ENCODE measurements at regions not wholly inside any gene's neighbourhood (a gene's known extent, or its start where the extent isn't known, plus 50 kb on each side); places are given as distances from the start of the nearest gene placed in this dataset.
A peak's percentile ranks its signal among the peaks of the same experiment; 100 is the strongest.

GRCh38 chr12:43113616-43114015, 438.4 kb downstream of the ADAMTS20 start (continued):
- TF ChIP-seq STAT6 (CRISPR knock-in tag; conservative IDR thresholded peaks at IDR 0.05; ENCODE audit: low read depth) = no peak

- peaks cover 6% of the 10 kb centered on the region for H3K9me3 Mint-ChIP-seq
- POLR2A ChIA-PET = no interaction called here
- no peaks in the 10 kb centered on the region for H3K36me3 Mint-ChIP-seq
- ATAC-seq (peak; percentile 30; the same call in 1 of the 2 replicates), DNase-seq (ENCODE audit: low spot score) (no peak)
- H3K27me3 Mint-ChIP-seq (ENCODE audit: low read depth) = no peaks in the 10 kb centered on the region
- CTCF ChIA-PET = no interaction called here
- peaks cover 11% of the 10 kb centered on the region for H3K4me1 Mint-ChIP-seq
- TF ChIP-seq E2F1 (CRISPR knock-in tag; IDR thresholded peaks at IDR 0.05) (no peak), ATF3 (CRISPR knock-in tag; conservative IDR thresholded peaks at IDR 0.05) (no peak), TP53 (CRISPR knock-in tag; IDR thresholded peaks at IDR 0.05) (no peak), ZNF532 (CRISPR knock-in tag; IDR thresholded peaks at IDR 0.05; ENCODE audit: borderline replicate concordance) (no peak), ZNF317 (CRISPR knock-in tag; IDR thresholded peaks at IDR 0.05; ENCODE audit: borderline replicate concordance, low read depth) (no peak), ZBTB21 (CRISPR knock-in tag; IDR thresholded peaks at IDR 0.05; ENCODE audit: borderline replicate concordance) (no peak), RELA (CRISPR knock-in tag; IDR thresholded peaks at IDR 0.05; ENCODE audit: borderline replicate concordance) (no peak), ATF1 (CRISPR knock-in tag; IDR thresholded peaks at IDR 0.05) (no peak), SMAD4 (CRISPR knock-in tag; IDR thresholded peaks at IDR 0.05) (no peak), RORB (CRISPR knock-in tag; IDR thresholded peaks at IDR 0.05) (no peak)
- no peak overlapping the region for H3K4me3 Mint-ChIP-seq
- no peak overlapping the region for H3K27ac Mint-ChIP-seq
These were observed 438.9 kb downstream of the ADAMTS20 start for GRCh38 chr12:43113135-43113534.

GRCh38 chr12:43112101-43112920, 439.7 kb downstream of the ADAMTS20 start:
- POLR2A ChIA-PET = no interaction called here
- TF ChIP-seq TEAD4 (CRISPR knock-in tag; IDR thresholded peaks at IDR 0.05) (no peak), E2F5 (CRISPR knock-in tag; IDR thresholded peaks at IDR 0.05) (no peak), E2F1 (CRISPR knock-in tag; IDR thresholded peaks at IDR 0.05) (no peak), RELA (CRISPR knock-in tag; IDR thresholded peaks at IDR 0.05; ENCODE audit: borderline replicate concordance) (no peak), OVOL2 (CRISPR knock-in tag; IDR thresholded peaks at IDR 0.05; ENCODE audit: borderline replicate concordance) (no peak)
- Mint-ChIP-seq H3K4me3 (no peak overlapping the region), H3K9me3 (peaks cover 6% of the 10 kb centered on the region), H3K4me1 (peaks cover 11% of the 10 kb centered on the region), H3K27me3 (ENCODE audit: low read depth) (no peaks in the 10 kb centered on the region), H3K36me3 (no peaks in the 10 kb centered on the region), H3K27ac (no peak overlapping the region)
- DNase-seq (ENCODE audit: low spot score) (no peak), ATAC-seq (no peak)
- CTCF ChIA-PET = no interaction called here

Data from WTC11 (cell line).